IPS-20b (cell line): ENCODE measurements at regions not wholly inside any gene's neighbourhood (a gene's known extent, or its start where the extent isn't known, plus 50 kb on each side); places are given as distances from the start of the nearest gene placed in this dataset.

ENCODE experiments used
- H3K27ac ChIP-seq: one replicate; pipeline ENCODE4 v1.5.1; 2013; ENCODE audit warnings: low read length
- H3K27me3 ChIP-seq: 2 replicates; pipeline ENCODE4 v1.6.1; 2013; ENCODE audit warnings: mild to moderate bottlenecking, low read length, inconsistent platforms; ENCODE audit not compliant: insufficient read depth
- H3K36me3 ChIP-seq: 2 replicates; pipeline ENCODE4 v1.6.1; 2013; ENCODE audit warnings: low read depth, mild to moderate bottlenecking, inconsistent platforms, low read length, moderate library complexity; ENCODE audit not compliant: insufficient read depth
- H3K4me1 ChIP-seq: 2 replicates; pipeline ENCODE4 v1.6.1; 2013; ENCODE audit warnings: mild to moderate bottlenecking, control low read depth, inconsistent platforms, low read length, moderate library complexity; ENCODE audit not compliant: insufficient read depth
- H3K4me3 ChIP-seq: 2 replicates; pipeline ENCODE4 v1.5.1; 2013; ENCODE audit warnings: mild to moderate bottlenecking, low read length, inconsistent platforms
- H3K9ac ChIP-seq: 2 replicates; pipeline ENCODE4 v1.6.1; 2013; ENCODE audit warnings: low read depth, mild to moderate bottlenecking, inconsistent platforms, low read length, moderate library complexity
- H3K9me3 ChIP-seq: 2 replicates; pipeline ENCODE4 v1.6.1; 2013; ENCODE audit warnings: mild to moderate bottlenecking, low read depth, low read length, inconsistent platforms; ENCODE audit not compliant: insufficient read depth

DNA sequence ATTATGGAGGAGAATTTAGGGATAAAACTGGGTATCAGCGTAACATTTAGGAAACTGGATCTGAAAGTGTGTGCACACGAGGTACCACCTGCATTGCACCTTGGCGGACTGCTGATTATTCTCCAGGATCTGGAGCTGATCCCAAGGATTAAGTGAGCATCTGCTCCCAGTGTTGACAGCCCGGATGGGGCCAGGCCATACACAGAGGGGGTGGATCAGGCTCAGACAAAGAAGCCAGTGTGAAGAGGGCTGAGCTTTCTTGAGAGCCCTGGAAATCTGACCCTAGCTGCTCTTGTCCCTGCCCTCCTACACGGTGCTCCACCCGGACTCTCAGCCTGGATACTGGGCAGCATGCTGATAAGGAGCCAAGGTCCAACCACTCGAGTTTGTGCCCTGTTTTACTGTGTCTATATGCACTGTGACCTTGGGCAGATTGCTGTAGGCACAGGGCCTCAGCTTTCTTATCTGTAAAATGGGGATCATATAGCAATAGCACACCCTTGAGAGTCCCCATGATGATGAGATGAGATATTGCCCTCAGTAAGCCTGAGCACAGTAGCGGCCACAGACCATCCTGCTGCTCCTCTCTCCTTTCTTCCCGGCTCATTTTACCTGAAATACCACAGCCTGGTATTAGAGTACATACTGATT, 396.8 kb upstream of the CELF4 start:
- H3K27me3 ChIP-seq, result no peaks in the 10 kb centered on the region
- no peaks in the 10 kb centered on the region for H3K4me1 ChIP-seq
- H3K36me3 ChIP-seq, result no peaks in the 10 kb centered on the region
- no peak overlapping the region for H3K9ac ChIP-seq
- H3K27ac ChIP-seq, result no peak overlapping the region
- H3K9me3 ChIP-seq, result no peaks in the 10 kb centered on the region
- H3K4me3 ChIP-seq, result no peak overlapping the region

DNA sequence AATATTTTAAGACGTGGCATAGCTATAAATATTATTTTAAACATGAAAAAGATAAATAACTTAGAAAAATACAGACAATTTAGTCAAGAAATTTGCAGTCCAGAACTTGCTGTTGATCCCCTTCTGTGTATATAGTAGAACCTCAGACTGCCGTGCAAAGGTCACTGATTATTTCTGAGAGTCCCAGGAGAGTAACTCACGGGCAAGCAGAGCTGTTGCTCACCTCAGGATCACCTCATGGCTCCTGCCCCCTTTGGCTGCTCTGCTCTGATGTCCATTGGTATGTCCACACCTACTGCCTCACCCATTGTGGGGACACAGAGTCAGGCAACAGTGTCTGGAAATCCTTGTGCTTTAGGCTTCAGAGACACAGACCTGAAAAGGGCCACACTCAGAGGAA, 392.9 kb upstream of the CELF4 start:
- 0 out of 2 replicates have a peak, but pooled peaks cover under 1% of the 10 kb centered on the region for H3K9me3 ChIP-seq
- H3K27ac ChIP-seq, result no peak overlapping the region
- H3K9ac ChIP-seq, result no peak overlapping the region
- H3K36me3 ChIP-seq, result no peaks in the 10 kb centered on the region
- H3K27me3 ChIP-seq, result no peaks in the 10 kb centered on the region
- no peak overlapping the region for H3K4me3 ChIP-seq
- H3K4me1 ChIP-seq, result no peaks in the 10 kb centered on the region

DNA sequence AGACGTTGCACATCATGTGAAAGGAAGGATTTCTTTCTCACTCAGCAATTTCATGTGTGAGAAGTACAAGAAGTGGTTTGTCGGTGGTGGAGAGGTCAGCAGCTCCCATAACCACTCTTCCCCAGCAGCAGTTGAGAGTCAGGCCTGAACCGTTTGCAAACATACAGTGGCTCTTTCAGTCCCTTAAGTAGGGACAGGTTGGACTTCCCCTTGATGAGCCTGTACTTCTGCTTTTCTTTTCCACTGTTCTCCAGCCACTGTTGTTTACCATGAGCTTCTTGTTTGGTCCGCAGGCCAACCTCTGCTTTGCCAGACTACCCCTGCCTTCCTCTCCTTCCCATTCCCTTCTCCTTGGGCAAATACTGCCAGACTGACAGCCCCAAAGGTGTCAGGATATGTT, 391.3 kb upstream of the CELF4 start:
- Histone ChIP-seq H3K9ac (no peak overlapping the region), H3K4me3 (no peak overlapping the region), H3K36me3 (no peaks in the 10 kb centered on the region), H3K9me3 (peaks cover 11% of the 10 kb centered on the region; the same call in 1 of the 2 replicates), H3K4me1 (no peaks in the 10 kb centered on the region), H3K27me3 (no peaks in the 10 kb centered on the region), H3K27ac (no peak overlapping the region)

DNA sequence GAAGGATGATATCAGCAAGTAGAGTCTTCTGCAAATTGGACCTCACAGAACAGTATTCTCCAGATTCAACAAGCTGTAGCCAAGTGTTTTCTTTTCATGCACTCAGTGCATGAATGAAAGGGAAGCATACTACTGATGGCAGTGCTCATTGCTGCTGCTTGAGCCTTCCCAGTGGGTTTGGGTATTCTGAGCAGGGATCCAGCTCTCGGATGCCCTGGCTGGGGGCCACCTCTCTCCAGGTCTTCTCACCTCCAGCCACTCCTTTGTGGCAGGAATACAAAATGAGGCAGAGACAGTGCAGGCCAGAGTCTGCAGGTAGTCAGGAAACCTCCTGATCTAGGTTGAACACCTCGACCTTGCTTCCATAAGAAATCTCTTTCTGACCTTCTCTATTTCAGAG, 390.4 kb upstream of the CELF4 start:
- Histone ChIP-seq H3K27ac (no peak overlapping the region), H3K27me3 (no peaks in the 10 kb centered on the region), H3K36me3 (no peaks in the 10 kb centered on the region)

DNA sequence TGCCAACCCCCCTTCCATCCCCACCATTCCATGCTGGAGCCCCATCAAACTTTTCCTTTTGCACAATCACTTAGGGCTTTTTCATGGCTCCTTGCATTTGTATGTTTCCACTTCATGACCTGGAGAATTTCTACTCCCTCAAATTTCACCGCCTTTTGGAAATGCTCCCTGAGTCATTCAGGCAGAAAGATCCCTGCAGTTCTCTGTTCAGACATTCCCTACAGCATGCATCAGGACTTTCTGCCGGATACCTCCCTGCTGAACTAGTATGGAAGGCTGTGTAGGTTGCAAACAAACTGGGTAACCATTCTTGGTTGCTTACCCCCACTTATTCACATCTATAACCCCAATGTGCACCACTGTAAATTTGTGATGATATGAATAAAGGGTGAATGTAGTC, 389.6 kb upstream of the CELF4 start:
- Histone ChIP-seq H3K27ac (no peak overlapping the region), H3K4me1 (no peaks in the 10 kb centered on the region), H3K4me3 (no peak overlapping the region), H3K9ac (no peak overlapping the region), H3K27me3 (no peaks in the 10 kb centered on the region), H3K36me3 (no peaks in the 10 kb centered on the region), H3K9me3 (peaks cover 11% of the 10 kb centered on the region; the same call in 1 of the 2 replicates)

More for the DNA sequence above, 390.4 kb upstream of the CELF4 start:
- no peaks in the 10 kb centered on the region for H3K4me1 ChIP-seq
- no peak overlapping the region for H3K4me3 ChIP-seq
- H3K9me3 ChIP-seq, result peaks cover 11% of the 10 kb centered on the region; the same call in 1 of the 2 replicates
- no peak overlapping the region for H3K9ac ChIP-seq

DNA sequence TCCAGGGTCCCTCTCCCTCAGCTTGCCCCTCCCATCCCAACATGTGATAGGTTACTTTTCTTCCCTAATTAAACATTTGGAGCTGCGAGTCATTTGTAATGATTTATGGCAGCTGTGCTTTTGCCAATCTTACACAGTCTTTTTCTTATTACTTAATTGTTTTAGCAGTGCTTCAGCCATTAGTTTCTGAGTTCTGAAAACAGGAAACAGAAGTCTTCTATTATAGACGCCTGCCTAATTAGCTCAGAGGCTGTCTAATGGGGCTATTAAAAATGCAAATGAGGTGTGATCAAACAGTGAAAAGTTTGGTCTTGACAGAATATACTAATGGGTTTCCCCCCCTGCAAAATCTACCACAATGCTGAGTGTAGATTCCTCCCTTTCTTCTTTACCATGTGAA, 388.3 kb upstream of the CELF4 start:
- no peak overlapping the region for H3K4me3 ChIP-seq
- H3K27ac ChIP-seq, result no peak overlapping the region
- no peaks in the 10 kb centered on the region for H3K27me3 ChIP-seq
- no peaks in the 10 kb centered on the region for H3K4me1 ChIP-seq
- no peak overlapping the region for H3K9ac ChIP-seq
- peaks cover 11% of the 10 kb centered on the region; the same call in 1 of the 2 replicates for H3K9me3 ChIP-seq
- no peaks in the 10 kb centered on the region for H3K36me3 ChIP-seq

DNA sequence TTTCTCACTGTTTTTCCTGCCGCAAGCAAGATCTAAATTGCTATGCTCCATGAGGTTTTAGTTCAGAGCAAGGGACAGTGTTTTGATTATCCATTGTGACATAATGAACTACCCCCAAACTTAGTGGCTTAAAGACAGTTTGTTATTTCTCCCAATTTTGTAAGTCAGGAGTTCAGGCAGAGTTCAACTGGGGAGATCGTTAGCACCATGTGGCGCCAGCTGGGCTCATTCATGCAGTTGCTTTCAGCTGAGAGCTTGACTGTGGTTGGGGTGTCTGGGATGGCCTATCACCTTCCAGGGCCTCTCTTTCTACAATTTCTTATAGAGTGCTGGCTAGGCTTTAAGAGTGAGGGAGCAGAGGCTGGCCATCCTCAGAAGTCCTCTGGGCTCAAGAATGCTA, 382.9 kb upstream of the CELF4 start:
- H3K27me3 ChIP-seq, result no peaks in the 10 kb centered on the region
- H3K27ac ChIP-seq, result no peak overlapping the region
- H3K36me3 ChIP-seq, result no peaks in the 10 kb centered on the region
- no peak overlapping the region for H3K4me3 ChIP-seq
- H3K4me1 ChIP-seq, result no peaks in the 10 kb centered on the region
- H3K9ac ChIP-seq, result no peak overlapping the region
- H3K9me3 ChIP-seq, result peaks cover 10% of the 10 kb centered on the region; the same call in 1 of the 2 replicates

DNA sequence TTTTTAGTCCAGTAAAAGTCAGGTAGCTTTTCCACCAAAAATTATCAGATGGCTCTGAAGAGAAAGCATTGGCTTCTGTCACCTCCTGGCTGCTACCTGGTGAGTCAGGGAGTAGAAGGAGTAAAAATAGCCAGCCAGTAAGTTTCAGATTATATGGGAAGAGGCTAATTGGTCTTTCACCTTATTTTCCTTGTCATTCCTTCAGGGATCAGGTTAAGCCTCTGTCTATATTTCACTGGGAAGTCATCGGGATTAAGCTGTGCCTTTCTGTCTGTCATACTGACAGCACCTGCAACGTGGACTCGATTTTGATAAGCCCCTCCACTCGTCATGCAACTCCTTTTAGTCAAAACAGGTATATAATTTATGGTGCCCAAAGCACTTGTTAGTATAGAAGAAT, 380.7 kb upstream of the CELF4 start:
- Histone ChIP-seq H3K36me3 (no peaks in the 10 kb centered on the region), H3K9me3 (no peaks in the 10 kb centered on the region)

DNA sequence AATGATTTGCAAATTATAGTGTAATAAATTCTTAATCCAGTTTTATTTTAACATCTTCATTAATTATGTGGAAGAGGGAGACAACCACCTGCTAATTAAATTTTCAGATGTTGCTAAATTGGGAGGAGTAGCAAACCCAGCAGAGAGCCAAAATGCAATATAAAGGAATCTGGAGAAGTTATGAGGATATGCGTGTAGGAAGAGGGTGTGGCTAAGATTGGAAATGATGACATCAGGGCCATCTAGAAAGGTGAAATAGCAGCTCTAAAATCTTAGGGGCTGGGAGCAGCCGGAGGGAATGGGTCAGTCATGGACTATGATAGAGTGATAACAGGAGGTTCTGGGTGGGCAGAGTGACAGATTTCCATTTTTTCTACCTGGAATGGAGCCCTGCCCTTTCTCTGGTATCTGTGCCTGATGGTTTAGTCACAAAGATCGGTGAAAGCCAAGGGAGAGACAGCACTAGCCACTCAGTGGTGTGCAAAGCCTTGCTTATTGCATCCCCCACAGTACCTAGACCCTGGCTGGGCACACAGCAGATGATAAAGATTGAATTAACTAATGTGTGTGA, 379.2 kb upstream of the CELF4 start:
- Histone ChIP-seq H3K36me3 (no peaks in the 10 kb centered on the region), H3K27ac (no peak overlapping the region), H3K9me3 (0 out of 2 replicates have a peak, but pooled peaks cover 2% of the 10 kb centered on the region), H3K9ac (no peak overlapping the region), H3K27me3 (no peaks in the 10 kb centered on the region), H3K4me3 (no peak overlapping the region), H3K4me1 (no peaks in the 10 kb centered on the region)

More for the DNA sequence above, 380.7 kb upstream of the CELF4 start:
- H3K27me3 ChIP-seq, result no peaks in the 10 kb centered on the region
- H3K27ac ChIP-seq, result no peak overlapping the region
- H3K9ac ChIP-seq, result no peak overlapping the region
- no peak overlapping the region for H3K4me3 ChIP-seq
- H3K4me1 ChIP-seq, result no peaks in the 10 kb centered on the region

DNA sequence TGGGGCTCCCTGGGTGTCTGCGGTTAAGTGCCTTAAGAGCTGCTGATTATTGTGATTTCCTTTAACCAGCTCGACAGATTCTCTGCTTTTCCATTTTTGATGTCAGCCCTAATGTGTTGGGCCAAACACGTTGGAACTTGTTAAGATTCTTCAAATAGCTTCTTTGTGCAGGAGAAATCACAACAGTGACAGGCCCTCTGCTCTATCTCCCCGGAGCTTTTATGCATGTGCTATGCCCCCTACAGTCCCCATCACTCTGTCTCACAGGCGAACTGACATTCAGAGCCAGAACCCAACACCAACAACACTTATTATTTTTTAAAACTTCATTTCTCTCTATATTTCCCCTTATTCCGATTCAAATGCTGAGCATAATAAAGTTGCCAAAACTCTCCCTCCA, 371.7 kb upstream of the CELF4 start:
- Histone ChIP-seq H3K9ac (no peak overlapping the region), H3K9me3 (peaks cover 2% of the 10 kb centered on the region; the same call in 1 of the 2 replicates), H3K4me1 (no peaks in the 10 kb centered on the region), H3K36me3 (no peaks in the 10 kb centered on the region), H3K27me3 (no peaks in the 10 kb centered on the region), H3K27ac (no peak overlapping the region), H3K4me3 (no peak overlapping the region)

DNA sequence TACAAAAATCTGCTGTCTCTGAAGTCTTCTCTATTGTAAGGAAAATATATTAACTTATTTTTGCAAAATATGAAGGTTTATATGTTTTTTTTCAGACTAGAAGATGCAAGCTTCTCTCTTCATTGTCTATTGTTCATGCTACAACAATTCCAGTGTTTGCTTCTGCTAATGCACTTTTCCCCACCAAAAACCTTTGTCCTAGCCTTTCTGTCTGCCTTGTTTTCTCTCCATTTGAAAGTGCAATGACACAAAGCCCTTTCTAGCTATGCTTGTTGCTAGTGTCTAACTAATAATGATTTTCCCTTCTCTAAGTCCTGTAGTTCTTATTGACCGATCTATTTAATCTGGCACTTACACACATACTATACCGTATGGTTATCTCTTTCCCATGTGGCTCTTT, 369.5 kb upstream of the CELF4 start:
- Histone ChIP-seq H3K4me1 (no peaks in the 10 kb centered on the region), H3K27me3 (no peaks in the 10 kb centered on the region), H3K4me3 (no peak overlapping the region), H3K9me3 (peaks cover 7% of the 10 kb centered on the region), H3K36me3 (no peaks in the 10 kb centered on the region), H3K27ac (no peak overlapping the region), H3K9ac (no peak overlapping the region)

DNA sequence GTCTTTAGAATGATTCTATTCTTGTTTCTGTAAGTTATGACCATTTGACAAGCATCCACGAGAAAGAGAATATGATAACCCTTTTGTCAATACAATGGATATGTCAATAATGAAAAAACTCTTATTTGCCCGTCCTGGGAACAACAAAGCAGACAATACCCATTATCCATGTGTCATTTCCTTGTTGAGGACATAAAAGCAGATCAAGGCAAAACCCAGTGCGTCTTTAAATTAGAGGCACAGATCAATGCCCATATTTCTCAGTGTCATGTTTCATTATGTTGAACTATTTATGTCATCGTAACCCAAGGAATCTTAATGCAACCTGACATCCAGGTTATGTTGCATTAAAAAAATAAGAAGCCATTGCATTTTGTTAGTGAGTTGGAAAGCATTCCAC, 365.0 kb upstream of the CELF4 start:
- H3K36me3 ChIP-seq, result no peaks in the 10 kb centered on the region
- H3K9ac ChIP-seq, result no peak overlapping the region
- no peak overlapping the region for H3K4me3 ChIP-seq
- no peak overlapping the region for H3K27ac ChIP-seq
- H3K27me3 ChIP-seq, result no peaks in the 10 kb centered on the region
- H3K4me1 ChIP-seq, result no peaks in the 10 kb centered on the region
- H3K9me3 ChIP-seq, result peaks cover 6% of the 10 kb centered on the region
